Lung microvascular endothelial cell (primary cell): ENCODE measurements at regions not wholly inside any gene's neighbourhood (a gene's known extent, or its start where the extent isn't known, plus 50 kb on each side); places are given as distances from the start of the nearest gene placed in this dataset.
"Not testable (repeated sequence)": the region's sequence is repeated elsewhere in the genome, so short reads cannot be mapped to it uniquely, and the experiment has no call there.

ENCODE experiments used
- DNase-seq, 2 donors: peaks; one replicate each; pipeline versions ENCODE4 v3.0.0 to v3.0.0-alpha.2; 2010; ENCODE audit warnings: low read depth in 2 of 2

- DNase-seq, result no peak
Measured at GRCh38 chr11:50246699-50247098, 214.0 kb downstream of the OR4C45 start.

DNA sequence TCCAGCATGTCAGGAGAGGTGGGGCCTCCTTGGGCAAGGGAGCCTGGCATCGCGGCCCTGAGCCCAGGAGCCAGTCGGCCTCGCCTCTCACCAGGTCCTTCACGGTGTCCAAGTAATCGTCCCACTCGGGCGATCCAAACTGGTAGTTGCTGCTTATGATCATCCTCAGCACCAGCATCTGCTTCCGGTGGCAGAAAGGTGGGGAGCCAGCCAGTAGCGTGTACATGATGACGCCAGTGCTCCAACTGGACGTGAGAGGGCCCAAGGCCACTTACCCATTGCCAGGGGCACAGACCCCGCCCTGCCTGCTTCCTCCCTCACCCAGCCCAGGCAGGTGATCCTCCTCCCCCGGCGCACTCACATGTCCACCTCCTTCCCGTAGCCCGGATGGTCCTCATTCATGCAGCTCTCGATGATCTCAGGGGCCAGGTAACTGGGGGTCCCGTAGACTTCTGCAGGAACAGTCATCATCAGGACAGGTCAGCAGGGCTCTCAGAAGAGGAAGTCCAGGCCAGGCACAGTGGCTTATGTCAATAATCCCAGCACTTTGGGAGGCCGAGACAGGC lies 214.7 kb downstream of the OR4C45 start:
- DNase-seq, result peak in 1 of 2 donors; percentile 0

DNA sequence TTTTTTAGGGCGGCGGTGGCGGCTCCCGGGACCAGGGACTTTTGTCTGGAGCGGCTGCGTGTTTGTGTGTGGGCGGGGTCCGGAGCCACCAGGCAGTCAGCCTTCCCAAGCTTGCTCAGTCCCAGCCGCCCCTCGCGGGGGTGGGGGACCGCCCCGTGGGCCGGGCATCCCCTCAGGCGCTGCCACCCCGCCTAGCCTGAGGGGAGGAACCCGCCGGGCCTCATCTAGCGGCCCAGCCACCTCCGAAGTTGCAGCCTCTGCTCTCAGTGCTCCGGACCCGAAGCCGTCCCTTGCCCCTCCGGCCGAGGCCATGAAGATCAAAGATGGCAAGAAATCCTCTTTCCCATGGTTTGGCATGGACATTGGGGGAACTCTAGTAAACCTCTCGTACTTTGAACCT lies 235.2 kb downstream of the OR4C45 start:
- DNase-seq, result no peak

- DNase-seq, result no peak
Measured at GRCh38 chr11:50275133-50275532, 242.5 kb downstream of the OR4C45 start.

DNA sequence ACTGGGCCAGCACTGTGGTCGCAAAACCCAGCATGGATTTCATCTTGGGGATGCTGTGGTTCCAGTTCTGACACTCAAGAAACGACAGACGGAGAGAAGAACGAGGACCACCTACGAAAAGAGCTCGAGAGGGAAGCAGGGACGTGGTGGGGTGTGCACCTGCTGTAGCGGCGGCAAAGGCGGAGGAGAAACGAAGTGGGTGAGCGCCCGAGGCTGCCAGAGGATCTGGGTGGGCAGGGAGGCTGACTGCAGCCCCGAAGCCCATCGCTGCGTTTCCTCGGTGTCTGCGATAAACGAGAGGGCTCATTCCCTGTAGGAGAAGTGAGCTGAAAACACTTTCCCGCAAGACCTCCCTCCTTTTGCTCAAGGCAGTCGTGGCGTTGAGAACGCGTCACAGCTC lies 246.1 kb downstream of the OR4C45 start:
- DNase-seq, result no peak

DNA sequence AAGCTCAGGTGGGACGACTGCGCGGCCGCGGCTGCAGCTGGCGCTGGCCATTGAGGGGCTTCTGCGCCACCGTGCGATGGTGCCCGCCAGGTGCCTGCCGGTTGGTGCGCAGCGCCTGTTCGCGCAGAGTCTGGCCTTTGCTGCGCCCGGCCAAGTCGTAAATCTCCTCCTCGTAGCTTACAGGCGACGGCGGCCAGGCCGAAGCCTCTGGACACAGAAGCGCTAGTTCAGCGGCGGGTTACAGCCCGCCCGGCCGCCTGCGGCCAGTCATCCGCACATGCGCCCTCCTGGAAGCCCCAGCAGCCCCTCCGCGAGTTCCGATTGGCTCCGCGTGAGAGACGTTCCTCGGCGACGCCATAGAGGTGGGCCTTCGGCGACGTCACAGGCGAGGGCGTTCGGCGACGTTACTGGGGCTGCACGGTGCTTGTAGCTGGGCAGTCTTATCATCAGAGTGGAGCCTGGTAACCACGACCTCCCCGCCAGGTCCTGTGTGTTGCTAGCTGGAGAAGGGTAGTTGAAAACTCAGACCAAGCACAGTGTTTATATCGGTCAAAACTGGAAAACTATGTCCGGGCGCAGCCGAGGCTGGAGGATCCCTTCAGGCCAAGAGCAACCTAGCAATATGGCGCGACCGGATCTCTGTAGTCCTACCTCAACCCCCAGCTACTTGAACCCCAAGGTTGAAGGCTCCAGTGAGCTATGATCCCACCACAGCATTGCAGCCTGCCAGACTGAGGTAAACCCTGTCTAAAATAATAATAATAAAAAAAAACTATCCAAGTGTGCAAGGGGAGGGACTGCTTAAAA lies 265.7 kb downstream of the OR4C45 start:
- no peak for DNase-seq

DNA sequence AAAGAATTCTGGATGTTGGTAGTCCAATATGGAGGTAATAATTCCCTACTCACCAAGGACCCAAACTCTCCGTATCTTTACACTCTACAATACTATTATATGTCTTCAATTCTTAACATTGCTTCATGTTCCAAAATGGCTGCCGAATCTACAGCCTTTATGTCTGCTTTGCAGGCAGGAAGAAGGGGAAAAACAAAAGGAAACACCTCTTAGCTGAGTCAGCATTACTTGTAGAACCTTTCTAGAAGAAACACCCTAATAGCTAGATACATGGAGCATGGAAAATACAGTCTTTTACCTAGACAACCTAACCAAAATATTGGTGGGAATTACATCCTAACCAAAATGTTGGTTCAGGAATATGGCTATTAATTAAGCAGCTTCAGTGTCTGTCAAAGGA lies 298.0 kb downstream of the OR4C45 start:
- not testable (repeated sequence) for DNase-seq

GRCh38 chr11:50333861-50334260 lies 301.2 kb downstream of the OR4C45 start:
- no peak for DNase-seq

- not testable (repeated sequence) for DNase-seq
Measured at GRCh38 chr11:50337432-50337831, 304.8 kb downstream of the OR4C45 start.

- not testable (repeated sequence) for DNase-seq
Measured at GRCh38 chr11:50348018-50348417, 315.3 kb downstream of the OR4C45 start.

DNA sequence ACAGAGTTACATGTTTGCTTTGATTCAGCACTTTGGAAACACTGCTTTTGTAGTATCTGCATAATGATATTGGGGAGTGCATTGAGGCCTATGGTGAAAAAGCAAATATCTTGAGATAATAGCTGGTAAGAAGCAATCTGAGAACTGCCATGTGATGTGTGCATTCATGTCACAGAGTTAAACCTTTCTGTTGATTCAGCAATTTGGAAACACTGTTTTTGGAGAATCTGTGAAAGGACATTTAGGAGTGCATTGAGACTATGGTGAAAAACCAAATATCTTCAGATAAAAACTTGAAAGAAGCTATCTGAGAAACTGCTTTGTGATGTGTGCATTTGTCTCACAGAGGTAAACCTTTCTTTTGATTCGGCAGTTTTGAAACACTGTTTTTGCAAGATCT lies 346.8 kb downstream of the OR4C45 start:
- DNase-seq, result no peak

GRCh38 chr11:50394017-50394416 lies 361.3 kb downstream of the OR4C45 start:
- no peak for DNase-seq

- DNase-seq, result no peak
Measured at GRCh38 chr11:50412832-50413231, 380.2 kb downstream of the OR4C45 start.

DNA sequence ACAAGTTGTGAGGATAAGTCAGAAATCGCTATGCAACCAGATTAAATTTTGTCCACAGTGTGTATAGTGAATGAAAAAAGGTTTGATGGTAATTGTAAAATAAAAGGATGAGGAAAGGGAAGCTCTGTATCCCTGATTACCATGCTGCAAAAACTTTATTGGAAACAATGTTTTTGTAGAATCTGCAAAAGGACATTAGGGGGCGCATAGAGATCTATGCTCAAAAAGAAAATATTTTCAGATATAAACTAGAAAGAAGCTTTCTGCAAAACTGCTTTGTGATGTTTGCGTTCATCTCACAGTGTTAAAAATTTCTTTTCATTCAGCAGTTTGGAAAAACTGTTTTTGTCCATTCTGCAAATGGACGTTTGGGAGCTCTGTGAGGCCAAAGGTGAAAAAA lies 390.5 kb downstream of the OR4C45 start:
- DNase-seq, result no peak
